H1 (cell line): ENCODE measurements at regions not wholly inside any gene's neighbourhood (a gene's known extent, or its start where the extent isn't known, plus 50 kb on each side); places are given as distances from the start of the nearest gene placed in this dataset.

Experiments used
- CTBP2 ChIP-seq: IDR thresholded peaks from 2 replicates; pipeline ENCODE4 v1.7.0; 2011; ENCODE audit warnings: borderline replicate concordance, mild to moderate bottlenecking, moderate library complexity, mixed read lengths, low read length; ENCODE audit not compliant: insufficient read depth, insufficient read length
- HDAC6 ChIP-seq: IDR thresholded peaks from one replicate; pipeline ENCODE4 v1.7.1; 2012; ENCODE audit warnings: low read depth, mild to moderate bottlenecking, inconsistent platforms, low read length, moderate library complexity

DNA sequence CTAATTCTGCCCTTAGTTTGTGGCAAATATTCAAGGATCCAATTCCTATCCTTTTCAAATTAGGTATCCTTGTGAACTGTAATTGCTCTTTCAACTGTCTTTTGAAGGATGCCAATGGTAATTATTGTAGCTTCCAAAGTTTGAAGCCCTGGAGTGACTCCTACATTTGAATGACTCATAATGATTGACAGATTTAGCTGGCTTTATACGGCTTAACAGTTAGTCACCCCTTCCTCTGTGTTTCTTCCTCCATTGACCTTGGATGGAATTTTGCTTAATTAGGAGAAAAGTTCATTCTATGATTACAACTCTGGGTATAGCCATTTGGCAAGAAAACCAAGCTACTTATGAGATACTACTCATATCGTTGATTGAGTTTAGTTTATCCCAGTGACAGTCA is 639.3 kb upstream of the KIRREL3 start (continued):
- TF ChIP-seq HDAC6 (no peak), CTBP2 (no peak)
- TF ChIP-seq, all 59 proteins: peak for 0
